ENCODE measurements at regions not wholly inside any gene's neighbourhood (a gene's known extent, or its start where the extent isn't known, plus 50 kb on each side); places are given as distances from the start of the nearest gene placed in this dataset.
"Not testable (repeated sequence)": the region's sequence is repeated elsewhere in the genome, so short reads cannot be mapped to it uniquely, and the experiment has no call there.

GRCh38 chr1:147348592-147348991 is 106.1 kb downstream of the CHD1L start:
- DNase-seq (ENCODE audit: low read depth); H3K4me3 ChIP-seq (ENCODE audit: low read depth, low read length): not testable (repeated sequence)

DNA sequence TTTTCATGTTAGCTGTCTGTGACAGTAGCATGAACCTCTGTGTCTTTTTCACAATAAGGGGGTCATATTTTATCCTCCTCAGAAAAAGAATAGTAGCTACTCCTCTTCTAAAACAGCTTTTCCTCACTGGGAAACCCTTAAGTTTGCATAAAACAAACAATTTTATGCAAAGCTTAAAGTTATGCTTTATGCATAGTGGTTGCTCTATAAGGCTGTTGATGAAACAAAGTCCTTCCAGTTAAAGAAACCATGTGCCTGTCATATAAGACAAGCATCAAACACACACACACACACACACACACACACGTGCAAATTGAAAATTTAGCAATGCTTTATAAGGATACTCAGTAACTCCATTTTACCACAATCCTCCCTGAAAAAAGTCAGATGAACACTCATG is 107.0 kb downstream of the CHD1L start:
- no peak for DNase-seq (ENCODE audit: low read depth)
- H3K4me3 ChIP-seq (ENCODE audit: low read depth, low read length) = no peak overlapping the region
- no peak for TF ChIP-seq CTCF (conservative IDR thresholded peaks at IDR 0.05; ENCODE audit: low read depth, low read length)

- DNase-seq (ENCODE audit: low read depth) = no peak
- no peak overlapping the region for H3K4me3 ChIP-seq (ENCODE audit: low read depth, low read length)
- TF ChIP-seq CTCF (conservative IDR thresholded peaks at IDR 0.05; ENCODE audit: low read depth, low read length) = no peak
Observed at GRCh38 chr1:147351140-147351835, 108.8 kb downstream of the CHD1L start.

DNA sequence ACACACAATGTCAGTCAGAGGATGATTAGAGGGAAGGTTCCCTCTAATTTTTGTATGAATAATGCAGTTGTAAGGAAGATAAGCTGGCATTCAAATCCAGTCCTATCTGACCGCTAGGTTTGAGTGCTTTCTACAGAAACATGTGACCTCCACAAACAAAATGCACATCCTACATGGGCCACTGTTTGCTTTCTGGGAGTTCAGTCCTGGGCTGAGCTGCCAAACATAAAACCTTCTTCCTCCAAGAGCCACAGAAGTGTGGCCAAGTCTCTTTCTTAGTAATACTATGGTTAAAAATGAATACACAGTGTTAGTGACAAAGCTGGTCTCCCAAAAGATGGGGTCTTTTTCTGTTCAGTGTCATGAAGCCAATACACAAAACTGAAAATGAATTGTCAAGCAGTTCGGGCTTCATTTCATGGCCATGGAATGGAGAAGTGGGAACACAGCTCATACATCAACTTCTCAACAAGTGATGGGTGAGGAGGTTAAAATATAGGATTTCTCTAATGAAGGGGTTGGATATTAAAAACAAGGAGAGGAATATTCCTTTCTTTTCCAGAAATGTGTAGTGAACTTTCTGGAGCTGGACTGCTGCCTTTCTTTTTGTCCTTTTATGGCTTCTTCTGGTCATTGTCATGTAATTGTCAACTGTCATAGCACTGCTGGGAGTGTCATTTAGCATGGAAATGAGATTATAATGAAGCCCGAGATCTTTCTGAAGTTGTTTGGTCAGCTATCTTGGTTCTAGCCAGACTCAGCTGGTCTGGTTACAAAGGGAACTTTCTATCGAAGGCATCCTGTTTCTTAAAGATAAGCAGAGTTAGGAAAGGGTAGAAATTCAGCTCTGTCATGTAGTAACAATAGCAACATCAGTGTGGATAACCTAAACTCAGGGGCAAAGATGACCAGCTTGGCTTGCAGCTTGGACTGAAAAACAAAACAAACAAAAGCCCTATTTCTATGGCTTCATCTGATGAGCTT is 135.1 kb downstream of the CHD1L start:
- H3K4me3 ChIP-seq (ENCODE audit: low read depth, low read length) = no peak overlapping the region
- no peak for TF ChIP-seq CTCF (conservative IDR thresholded peaks at IDR 0.05; ENCODE audit: low read depth, low read length)
- DNase-seq (ENCODE audit: low read depth) = no peak

GRCh38 chr1:147379889-147380288 is 137.4 kb downstream of the CHD1L start:
- no peak for DNase-seq (ENCODE audit: low read depth)
- no peak overlapping the region for H3K4me3 ChIP-seq (ENCODE audit: low read depth, low read length)
- TF ChIP-seq CTCF (conservative IDR thresholded peaks at IDR 0.05; ENCODE audit: low read depth, low read length) = no peak

DNA sequence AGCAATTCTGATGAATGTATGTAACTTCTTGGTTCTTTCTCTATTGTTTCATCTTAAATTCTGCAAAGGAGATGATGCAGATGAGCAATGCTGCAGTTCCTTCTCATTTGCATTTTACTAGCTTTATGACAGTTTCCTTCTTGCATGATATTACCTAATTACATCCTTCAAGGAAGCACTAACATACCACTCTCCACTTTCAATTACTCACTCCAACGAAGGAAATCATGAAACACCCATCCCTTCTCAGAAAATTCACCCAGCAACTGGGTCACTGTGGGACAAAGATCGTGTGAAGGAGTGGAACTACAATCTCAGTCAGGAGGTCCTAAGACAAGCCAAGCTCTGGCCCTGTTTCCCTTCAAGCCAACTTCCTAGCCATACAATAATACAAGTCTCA is 142.3 kb downstream of the CHD1L start:
- no peak for DNase-seq (ENCODE audit: low read depth)
- no peak for TF ChIP-seq CTCF (conservative IDR thresholded peaks at IDR 0.05; ENCODE audit: low read depth, low read length)
- no peak overlapping the region for H3K4me3 ChIP-seq (ENCODE audit: low read depth, low read length)

- no peak for TF ChIP-seq CTCF (conservative IDR thresholded peaks at IDR 0.05; ENCODE audit: low read depth, low read length)
- no peak overlapping the region for H3K4me3 ChIP-seq (ENCODE audit: low read depth, low read length)
- no peak for DNase-seq (ENCODE audit: low read depth)
Observed at GRCh38 chr1:147388969-147389368, 146.5 kb downstream of the CHD1L start.
